ENCODE measurements at regions not wholly inside any gene's neighbourhood (a gene's known extent, or its start where the extent isn't known, plus 50 kb on each side); places are given as distances from the start of the nearest gene placed in this dataset.

DNA sequence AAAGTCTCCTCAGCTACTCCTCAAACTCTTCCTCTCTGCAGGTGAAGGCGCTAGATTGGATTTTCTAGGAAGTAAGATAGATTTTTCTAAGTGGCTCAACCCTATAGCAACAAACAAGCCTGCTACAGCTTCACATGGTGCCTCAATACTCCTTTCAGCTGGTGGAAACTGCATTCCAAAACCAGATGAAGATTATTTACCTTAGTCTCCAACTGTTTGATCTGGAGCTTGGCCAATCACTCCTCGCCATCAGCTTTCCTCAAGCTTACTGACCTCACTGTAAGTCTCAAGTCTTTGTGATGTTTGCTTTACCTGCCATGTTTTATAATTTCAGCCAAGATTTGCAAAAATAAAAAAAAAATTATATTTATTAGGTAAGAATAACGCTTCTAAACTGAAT lies 622.4 kb downstream of the CHSY3 start:
- TF ChIP-seq YY1 (IDR thresholded peaks at IDR 0.05; ENCODE audit: extremely low read depth, insufficient replicate concordance, low read depth, low read length) = no peak
- TF ChIP-seq, protein P1, sequence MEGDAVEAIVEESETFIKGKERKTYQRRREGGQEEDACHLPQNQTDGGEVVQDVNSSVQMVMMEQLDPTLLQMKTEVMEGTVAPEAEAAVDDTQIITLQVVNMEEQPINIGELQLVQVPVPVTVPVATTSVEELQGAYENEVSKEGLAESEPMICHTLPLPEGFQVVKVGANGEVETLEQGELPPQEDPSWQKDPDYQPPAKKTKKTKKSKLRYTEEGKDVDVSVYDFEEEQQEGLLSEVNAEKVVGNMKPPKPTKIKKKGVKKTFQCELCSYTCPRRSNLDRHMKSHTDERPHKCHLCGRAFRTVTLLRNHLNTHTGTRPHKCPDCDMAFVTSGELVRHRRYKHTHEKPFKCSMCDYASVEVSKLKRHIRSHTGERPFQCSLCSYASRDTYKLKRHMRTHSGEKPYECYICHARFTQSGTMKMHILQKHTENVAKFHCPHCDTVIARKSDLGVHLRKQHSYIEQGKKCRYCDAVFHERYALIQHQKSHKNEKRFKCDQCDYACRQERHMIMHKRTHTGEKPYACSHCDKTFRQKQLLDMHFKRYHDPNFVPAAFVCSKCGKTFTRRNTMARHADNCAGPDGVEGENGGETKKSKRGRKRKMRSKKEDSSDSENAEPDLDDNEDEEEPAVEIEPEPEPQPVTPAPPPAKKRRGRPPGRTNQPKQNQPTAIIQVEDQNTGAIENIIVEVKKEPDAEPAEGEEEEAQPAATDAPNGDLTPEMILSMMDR (IDR thresholded peaks at IDR 0.05 in 2 of 3, conservative IDR thresholded peaks at IDR 0.05 in 1 of 3; ENCODE audit: borderline replicate concordance in 1 of 3, insufficient read depth in 1 of 3, low read depth in 2 of 3, low read length in 2 of 3) = no peak
- TF ChIP-seq CEBPB (IDR thresholded peaks at IDR 0.05; ENCODE audit: low read depth) = no peak
- no peak for TF ChIP-seq RAD21 (IDR thresholded peaks at IDR 0.05; ENCODE audit: low read depth)
- no peak for TF ChIP-seq ZNF274 (IDR thresholded peaks at IDR 0.05; ENCODE audit: low read depth, low read length)
- no peak for TF ChIP-seq EZH2 (IDR thresholded peaks at IDR 0.05)
- TF ChIP-seq POLR2A (IDR thresholded peaks at IDR 0.05; ENCODE audit: borderline replicate concordance, extremely low read depth, insufficient read depth, insufficient read length) = no peak
- TF ChIP-seq SRF (IDR thresholded peaks at IDR 0.05; ENCODE audit: low read depth) = no peak

All from HCT116 (cell line).